ENCODE measurements at regions not wholly inside any gene's neighbourhood (a gene's known extent, or its start where the extent isn't known, plus 50 kb on each side); places are given as distances from the start of the nearest gene placed in this dataset.

DNA sequence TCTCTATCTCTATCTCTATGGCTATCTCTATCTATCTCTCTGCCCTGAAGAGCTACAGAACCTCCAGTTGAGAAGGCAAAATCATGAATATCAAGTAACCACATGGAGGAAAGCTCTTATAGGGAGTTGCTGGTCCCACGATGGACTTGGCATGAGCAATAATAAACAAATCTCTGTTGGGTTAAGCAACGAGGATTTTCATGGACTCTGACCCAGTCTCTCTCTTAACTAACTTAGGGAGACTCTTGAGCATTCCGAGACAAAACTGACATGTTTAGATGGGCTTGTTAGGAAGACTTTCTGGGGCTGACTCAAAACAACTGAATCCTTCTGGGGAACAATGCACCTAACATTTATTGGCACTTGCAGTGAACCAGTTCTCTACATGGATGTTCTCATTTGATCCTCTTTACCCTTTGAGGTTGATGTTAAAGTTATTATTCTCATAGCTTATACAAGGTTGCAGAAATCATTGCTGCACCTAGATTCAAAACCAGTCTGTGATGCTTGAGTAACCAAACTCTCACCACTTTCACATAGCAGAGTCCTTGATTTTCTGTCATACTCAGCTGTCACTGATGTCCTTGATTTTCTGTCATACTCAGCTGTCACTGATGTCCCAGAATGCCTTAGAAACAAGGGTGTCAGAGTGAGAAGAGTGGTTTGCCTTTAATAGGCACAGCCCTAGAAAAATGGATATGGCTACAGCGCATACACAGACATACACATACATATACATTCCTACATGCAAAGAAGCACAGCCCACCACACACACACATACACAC is 354.6 kb upstream of the MAF start:
- ChIA-PET CTCF (no interaction called here), POLR2A (ENCODE audit: unreplicated experiment) (no interaction called here)
- BruUV-seq (replicated peaks), result no TSS peak
- Histone ChIP-seq H3K4me2 (no peak overlapping the region), H3K79me2 (ENCODE audit: low read depth) (no peaks in the 10 kb centered on the region), H4K20me1 (ENCODE audit: insufficient read depth) (no peaks in the 10 kb centered on the region), H3K27me3 (ENCODE audit: insufficient read depth, low read depth) (peaks cover 76% of the 10 kb centered on the region), H3K4me1 (replicated peaks; ENCODE audit: insufficient read depth) (no peaks in the 10 kb centered on the region), H3K9me2 (ENCODE audit: insufficient read depth) (no peaks in the 10 kb centered on the region), H3K36me3 (ENCODE audit: low read depth) (no peaks in the 10 kb centered on the region), H3K27ac (no peak overlapping the region), H3F3A (ENCODE audit: insufficient read depth, low read depth) (no peaks in the 10 kb centered on the region), H3K4me3 (no peak overlapping the region), H2AFZ (no peak overlapping the region), H3K9me3 (ENCODE audit: insufficient read depth, low read depth) (no peaks in the 10 kb centered on the region)
- intact Hi-C loops (cut with micrococcal nuclease; ENCODE audit: unreplicated experiment), result no loop called here
- TF ChIP-seq CTCF (conservative IDR thresholded peaks at IDR 0.05) (no peak), EZH2 (IDR thresholded peaks at IDR 0.05; ENCODE audit: low read depth) (no peak)
- no peak for DNase-seq

DNA sequence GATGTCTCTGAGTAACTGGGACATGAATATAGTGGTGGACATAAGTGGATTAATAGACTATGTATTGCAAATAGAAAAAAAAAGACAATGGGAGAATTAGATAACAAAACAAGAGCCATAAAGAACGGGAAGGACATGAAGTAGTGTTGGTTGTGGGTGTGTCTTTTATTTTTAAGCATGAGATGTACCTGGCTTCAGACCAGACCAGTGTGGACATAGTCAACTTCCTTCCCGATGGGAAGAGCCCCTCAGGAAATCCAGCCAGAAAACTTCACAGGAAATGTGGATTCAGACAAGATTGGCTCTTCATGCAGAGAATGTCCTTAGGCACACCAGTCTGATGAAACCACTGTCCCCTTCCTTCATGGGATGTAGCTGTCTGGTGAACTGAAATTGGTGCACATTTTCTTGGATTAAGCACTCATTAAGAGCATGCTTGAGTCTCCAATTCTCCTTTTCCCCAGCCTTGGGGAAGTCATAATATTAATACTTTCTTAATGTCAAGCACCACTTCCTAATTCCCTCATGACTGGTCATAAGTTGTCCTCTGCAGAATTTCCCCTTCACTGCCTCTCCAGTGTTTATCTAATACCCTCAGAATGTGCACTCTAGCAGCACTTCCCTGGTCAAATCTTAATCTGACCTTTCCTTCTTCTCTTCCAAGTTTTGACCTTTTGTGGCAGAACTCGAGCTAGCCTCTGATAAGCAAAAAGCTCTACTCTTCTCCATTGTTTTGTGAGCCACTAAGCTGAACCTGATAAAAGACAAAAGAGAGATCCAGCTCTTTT is 350.6 kb upstream of the MAF start:
- H3K36me3 ChIP-seq (ENCODE audit: low read depth), result no peaks in the 10 kb centered on the region
- no peaks in the 10 kb centered on the region; the same call in 1 of the 2 replicates for H3K9me3 ChIP-seq (ENCODE audit: insufficient read depth, low read depth)
- ChIA-PET POLR2A (ENCODE audit: unreplicated experiment) (no interaction called here), CTCF (no interaction called here)
- H3K27me3 ChIP-seq (ENCODE audit: insufficient read depth, low read depth), result peaks cover 52% of the 10 kb centered on the region
- H3K4me1 ChIP-seq (replicated peaks; ENCODE audit: insufficient read depth), result no peaks in the 10 kb centered on the region
- DNase-seq, result no peak
- H3K9me2 ChIP-seq (ENCODE audit: insufficient read depth), result no peaks in the 10 kb centered on the region; the same call in 1 of the 2 replicates
- intact Hi-C loops (cut with micrococcal nuclease; ENCODE audit: unreplicated experiment), result no loop called here
- H3F3A ChIP-seq (ENCODE audit: insufficient read depth, low read depth), result no peaks in the 10 kb centered on the region
- H3K4me2 ChIP-seq, result no peak overlapping the region
- no peak for TF ChIP-seq EZH2 (IDR thresholded peaks at IDR 0.05; ENCODE audit: low read depth)
- TF ChIP-seq CTCF (conservative IDR thresholded peaks at IDR 0.05), result no peak
- H3K27ac ChIP-seq, result no peak overlapping the region
- H4K20me1 ChIP-seq (ENCODE audit: insufficient read depth), result no peaks in the 10 kb centered on the region
- no peak overlapping the region for H2AFZ ChIP-seq
- no peaks in the 10 kb centered on the region for H3K79me2 ChIP-seq (ENCODE audit: low read depth)
- no TSS peak for BruUV-seq (replicated peaks)
- H3K4me3 ChIP-seq, result no peak overlapping the region

DNA sequence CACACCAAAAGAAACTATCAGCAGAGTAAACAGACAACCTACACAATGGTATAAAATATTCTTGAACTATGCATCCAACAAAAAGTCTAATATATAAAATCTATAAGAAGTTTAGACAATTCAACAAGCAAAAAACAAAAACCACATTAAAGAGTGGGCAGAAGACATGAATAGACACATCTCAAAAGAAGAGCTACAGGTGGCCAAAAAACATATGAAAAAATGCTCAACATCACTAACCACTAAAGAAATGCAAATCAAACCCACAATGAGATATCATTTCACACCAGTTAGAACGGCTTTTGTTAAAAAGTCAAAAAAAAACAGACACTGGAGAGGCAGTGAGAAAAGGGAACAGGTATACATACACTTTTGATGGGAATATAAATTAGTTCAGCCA is 348.9 kb upstream of the MAF start:
- Histone ChIP-seq H3K36me3 (ENCODE audit: low read depth) (no peaks in the 10 kb centered on the region), H3F3A (ENCODE audit: insufficient read depth, low read depth) (no peaks in the 10 kb centered on the region), H3K27ac (no peak overlapping the region), H3K27me3 (ENCODE audit: insufficient read depth, low read depth) (peaks cover 40% of the 10 kb centered on the region), H3K79me2 (ENCODE audit: low read depth) (no peaks in the 10 kb centered on the region), H2AFZ (no peak overlapping the region), H4K20me1 (ENCODE audit: insufficient read depth) (no peaks in the 10 kb centered on the region), H3K9me2 (ENCODE audit: insufficient read depth) (no peaks in the 10 kb centered on the region; the same call in 1 of the 2 replicates), H3K9me3 (ENCODE audit: insufficient read depth, low read depth) (no peaks in the 10 kb centered on the region; the same call in 1 of the 2 replicates), H3K4me3 (no peak overlapping the region), H3K4me2 (no peak overlapping the region), H3K4me1 (replicated peaks; ENCODE audit: insufficient read depth) (no peaks in the 10 kb centered on the region)
- TF ChIP-seq CTCF (conservative IDR thresholded peaks at IDR 0.05) (no peak), EZH2 (IDR thresholded peaks at IDR 0.05; ENCODE audit: low read depth) (no peak)
- no TSS peak for BruUV-seq (replicated peaks)
- DNase-seq, result no peak
- POLR2A ChIA-PET (ENCODE audit: unreplicated experiment), result no interaction called here
- CTCF ChIA-PET, result no interaction called here
- intact Hi-C loops (cut with micrococcal nuclease; ENCODE audit: unreplicated experiment), result no loop called here

All from PC-9 (cell line).